Erythroblast (primary cell): ENCODE measurements at regions not wholly inside any gene's neighbourhood (a gene's known extent, or its start where the extent isn't known, plus 50 kb on each side); places are given as distances from the start of the nearest gene placed in this dataset.
"Not testable (repeated sequence)": the region's sequence is repeated elsewhere in the genome, so short reads cannot be mapped to it uniquely, and the experiment has no call there.

Source experiments
- DNase-seq, 2 experiments: peaks; one replicate each; lab custom pipeline; 2025; lab: John Stamatoyannopoulos, UW
- GATA1 ChIP-seq: IDR thresholded peaks from 2 replicates; pipeline ENCODE4 v1.6.1; 2011; ENCODE audit warnings: low read depth, mild to moderate bottlenecking, control low read depth, low read length, moderate library complexity
- POLR2A ChIP-seq: IDR thresholded peaks from 2 replicates; pipeline ENCODE4 v1.6.1; 2011; ENCODE audit warnings: mild to moderate bottlenecking, low read length

DNA sequence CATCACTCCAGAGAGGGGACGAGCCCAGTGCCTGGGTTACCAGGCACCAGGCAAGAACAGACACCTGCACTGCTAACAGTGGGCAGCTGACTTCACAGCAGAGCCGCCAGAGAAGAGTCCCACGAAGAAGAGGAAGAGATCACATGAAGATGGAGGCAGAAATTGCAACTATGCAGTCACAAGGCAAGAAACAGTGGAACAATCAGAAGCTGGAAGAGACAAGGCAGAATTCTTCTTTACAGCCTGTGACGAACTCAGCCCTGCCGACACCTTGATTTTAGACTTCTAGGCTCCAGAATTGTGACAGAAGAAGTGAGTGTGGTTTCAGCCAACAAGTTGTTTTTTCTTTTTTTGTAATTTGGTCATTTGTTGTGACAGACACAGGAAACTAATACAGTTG is 59.2 kb downstream of the IL12A start:
- TF ChIP-seq GATA1, result no peak
- no peak for DNase-seq

DNA sequence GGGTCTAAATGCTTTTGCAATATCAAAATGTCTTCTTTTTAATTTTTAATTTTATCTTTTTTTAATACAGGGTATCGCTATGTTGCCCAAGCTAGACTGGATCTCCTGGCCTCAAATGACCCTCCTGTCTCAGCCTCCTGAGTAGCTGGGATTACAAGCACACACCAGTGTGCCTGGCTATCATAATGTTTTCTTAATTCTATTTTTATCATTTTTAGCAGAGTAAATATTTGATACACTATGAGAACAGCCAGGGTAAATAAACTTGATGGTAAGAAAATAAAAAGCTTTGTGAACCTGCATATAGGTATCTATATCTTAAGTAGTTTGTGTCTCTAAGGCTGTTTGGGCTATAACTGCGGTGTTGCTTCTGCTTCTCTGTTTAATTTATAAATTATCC is 60.4 kb downstream of the IL12A start:
- DNase-seq, result no peak
- TF ChIP-seq GATA1 (no peak), POLR2A (no peak)

DNA sequence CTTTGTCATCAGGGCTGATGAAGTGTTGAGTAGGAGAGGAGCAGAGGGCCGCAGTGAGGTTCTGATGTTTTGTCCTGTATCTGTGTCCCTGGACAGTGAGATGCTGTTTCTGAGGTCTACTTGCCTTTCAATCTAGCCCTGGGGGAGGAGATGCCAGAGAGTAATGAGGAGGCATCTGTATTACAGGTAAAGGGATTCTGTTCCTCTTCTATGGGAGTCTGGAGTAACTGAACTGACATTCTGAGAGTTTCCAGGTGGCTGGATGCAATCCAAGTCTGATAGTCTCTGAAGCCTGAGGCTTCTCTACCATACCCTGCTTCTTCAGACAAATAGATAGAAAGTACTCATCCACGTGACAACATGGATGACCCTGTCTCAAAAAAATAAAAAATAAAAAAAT is 60.9 kb downstream of the IL12A start:
- TF ChIP-seq GATA1, result no peak
- TF ChIP-seq POLR2A, result no peak
- no peak for DNase-seq

DNA sequence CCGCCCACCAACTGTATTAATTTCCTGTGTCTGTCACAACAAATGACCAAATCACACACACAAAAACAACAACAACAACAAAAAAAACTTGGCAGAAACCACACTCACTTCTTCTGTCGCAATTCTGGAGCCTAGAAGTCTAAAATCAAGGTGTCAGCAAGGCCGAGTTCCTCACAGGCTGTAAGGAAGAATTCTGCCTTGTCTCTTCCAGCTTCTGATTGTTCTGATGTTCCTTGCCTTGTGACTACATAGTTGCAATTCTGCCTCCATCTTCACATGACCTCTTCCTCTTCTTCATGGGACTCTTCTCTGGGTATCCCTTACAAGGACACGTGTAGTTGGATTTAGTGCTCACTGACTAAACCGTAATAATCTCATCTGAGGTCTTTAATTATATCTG is 61.4 kb downstream of the IL12A start:
- no peak for TF ChIP-seq GATA1
- no peak for TF ChIP-seq POLR2A
- DNase-seq, result no peak

DNA sequence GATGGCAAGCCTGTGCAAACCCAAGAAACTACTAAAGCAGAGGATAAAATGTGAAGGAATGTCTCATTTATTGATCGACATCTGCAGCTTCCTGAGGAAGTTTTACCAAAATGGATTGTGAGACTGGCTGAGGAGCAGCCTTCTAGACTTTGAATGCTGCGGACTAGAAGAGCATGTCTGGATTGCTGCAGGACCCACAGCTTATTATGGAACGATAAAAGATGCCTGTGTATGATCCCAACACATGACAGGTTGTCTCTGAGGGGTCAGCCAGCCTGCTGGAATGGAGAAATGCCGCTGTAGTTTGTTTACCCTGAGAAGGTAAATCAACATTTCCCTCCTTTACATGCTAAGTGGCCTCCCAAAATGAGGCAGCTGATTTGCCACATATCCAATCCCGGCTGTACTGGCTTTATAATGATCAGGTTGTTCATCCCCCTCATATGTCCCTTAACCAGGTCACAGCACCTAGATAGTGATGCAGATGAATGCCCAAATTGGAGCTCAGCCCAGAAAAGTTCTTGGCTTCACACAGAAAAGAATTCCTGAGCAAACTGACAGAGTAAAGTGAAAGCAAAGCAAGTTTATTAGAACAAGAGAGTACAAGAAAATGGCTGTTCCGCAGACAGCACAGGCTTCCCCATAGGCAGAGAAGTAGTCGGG is 63.9 kb downstream of the IL12A start:
- no peak for DNase-seq
- TF ChIP-seq GATA1 (no peak), POLR2A (no peak)

DNA sequence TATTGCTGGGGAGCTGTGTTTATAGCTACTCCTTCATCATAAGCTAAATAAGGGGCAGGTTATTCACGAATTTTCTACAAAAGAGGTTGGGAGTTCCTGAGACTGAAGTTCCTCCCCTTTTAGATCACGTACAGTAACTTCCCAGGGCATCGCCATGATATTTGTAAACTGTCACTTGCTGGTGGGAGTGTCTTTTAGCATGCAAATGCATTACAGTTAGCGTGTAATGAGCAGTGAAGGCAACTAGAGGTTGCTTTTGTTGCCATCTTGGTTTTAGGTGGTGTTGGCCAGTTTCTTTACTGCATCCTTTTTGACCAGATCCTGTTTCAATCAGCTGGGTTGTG is 64.4 kb downstream of the IL12A start:
- TF ChIP-seq POLR2A (no peak), GATA1 (no peak)
- DNase-seq, result no peak

DNA sequence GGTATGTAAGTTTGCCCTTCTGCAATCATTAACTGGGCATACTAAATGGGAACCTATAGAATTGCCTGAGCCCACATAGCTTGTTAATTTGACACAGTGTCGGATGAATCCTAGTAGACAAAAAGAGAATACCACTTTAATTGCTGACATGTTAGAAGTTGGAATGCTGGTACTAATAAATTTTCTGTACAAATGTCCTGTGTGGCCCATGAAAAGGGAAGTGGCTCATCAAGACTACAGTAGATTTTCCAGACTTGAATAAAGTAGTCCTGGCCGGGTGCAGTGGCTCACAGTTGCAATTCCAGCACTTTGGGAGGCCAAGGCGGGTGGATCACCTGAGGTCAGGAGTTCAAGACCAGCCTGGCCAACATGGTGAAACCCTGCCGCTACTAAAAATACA is 66.2 kb downstream of the IL12A start:
- DNase-seq, result not testable (repeated sequence)

DNA sequence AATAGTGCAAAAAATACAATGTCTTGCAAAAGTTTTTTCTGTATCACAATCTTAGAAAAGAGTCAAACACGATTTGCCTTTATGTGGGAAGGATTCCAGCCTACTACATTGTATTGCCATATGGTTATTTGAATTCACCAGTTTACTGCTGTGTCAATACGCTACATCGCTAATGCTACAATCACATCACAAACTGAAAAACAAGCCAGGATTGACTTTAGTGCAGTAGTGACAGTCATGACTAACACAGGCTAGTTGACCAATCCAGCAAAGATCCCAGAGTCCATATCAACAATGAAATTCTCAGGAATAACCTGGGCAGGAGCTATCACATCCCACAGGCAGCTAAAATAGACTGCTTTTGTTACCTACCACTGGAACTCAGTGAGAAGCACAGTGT is 67.0 kb downstream of the IL12A start:
- no peak for TF ChIP-seq GATA1
- TF ChIP-seq POLR2A, result no peak
- DNase-seq, result no peak

DNA sequence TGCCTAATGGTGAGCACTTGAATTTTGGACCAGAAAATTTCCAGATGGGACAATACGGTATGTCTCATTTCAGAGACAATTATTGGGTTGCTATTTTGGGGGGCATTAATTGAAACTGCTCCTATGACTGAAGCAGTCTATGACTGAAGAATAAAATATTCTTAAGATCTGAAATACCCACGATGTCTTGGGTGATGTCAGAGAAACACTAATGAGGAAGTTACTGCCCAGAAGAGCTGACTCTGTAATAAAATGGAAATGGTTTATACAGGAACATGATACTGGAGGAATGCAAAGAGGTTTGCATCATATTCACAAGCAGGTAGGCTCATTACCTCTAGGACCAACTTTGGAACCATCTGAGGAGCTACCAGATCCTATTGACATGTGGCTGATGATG is 68.7 kb downstream of the IL12A start:
- TF ChIP-seq POLR2A (no peak), GATA1 (no peak)
- no peak for DNase-seq

DNA sequence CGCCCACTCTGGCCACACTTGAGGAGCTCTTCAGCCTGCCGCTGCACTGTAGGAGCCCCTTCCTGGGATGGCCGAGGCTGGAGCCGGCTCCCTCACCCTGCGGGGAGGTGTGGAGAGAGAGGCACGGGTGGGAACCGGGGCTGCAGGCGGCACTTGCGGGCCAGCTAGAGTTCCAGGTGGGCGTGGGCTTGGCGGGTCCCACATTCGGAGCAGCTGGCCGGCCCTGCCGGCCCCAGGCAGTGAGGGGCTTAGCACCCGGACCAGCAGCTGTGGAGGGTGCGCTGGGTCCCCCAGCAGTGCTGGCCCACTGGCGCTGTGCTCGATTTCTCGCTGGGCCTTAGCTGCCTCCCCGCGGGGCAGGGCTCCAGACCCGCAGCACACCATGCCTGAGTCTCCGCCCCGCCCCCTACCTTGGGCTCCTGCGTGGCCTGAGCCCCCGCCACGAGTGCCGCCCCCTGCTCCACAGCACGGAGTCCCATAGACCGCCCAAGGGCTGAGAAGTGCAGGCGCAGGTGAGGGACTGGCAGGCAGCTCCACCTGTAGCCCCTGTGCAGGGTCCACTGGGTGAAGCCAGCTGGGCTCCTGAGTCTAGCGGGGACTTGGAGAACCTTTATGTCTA is 71.9 kb downstream of the IL12A start:
- TF ChIP-seq GATA1 (no peak), POLR2A (no peak)
- no peak for DNase-seq

DNA sequence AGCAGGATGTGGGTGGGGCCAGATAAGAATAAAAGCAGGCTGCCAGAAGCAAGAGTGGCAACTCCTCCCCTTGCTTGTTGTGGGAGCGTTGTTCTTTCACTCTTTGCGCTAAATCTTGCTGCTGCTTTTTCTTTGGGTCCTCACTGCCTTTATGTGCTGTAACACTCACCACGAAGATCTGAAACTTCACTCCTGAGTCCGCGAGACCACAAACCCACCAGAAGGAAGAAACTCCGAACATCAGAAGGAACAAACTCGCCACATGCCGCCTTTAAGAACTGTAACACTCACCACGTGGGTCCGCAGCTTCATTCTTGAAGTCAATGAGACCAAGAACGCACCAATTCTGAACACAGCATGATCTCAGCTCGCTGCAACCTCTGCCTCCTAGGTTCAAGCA is 72.9 kb downstream of the IL12A start:
- no peak for DNase-seq
- no peak for TF ChIP-seq GATA1
- TF ChIP-seq POLR2A, result no peak

DNA sequence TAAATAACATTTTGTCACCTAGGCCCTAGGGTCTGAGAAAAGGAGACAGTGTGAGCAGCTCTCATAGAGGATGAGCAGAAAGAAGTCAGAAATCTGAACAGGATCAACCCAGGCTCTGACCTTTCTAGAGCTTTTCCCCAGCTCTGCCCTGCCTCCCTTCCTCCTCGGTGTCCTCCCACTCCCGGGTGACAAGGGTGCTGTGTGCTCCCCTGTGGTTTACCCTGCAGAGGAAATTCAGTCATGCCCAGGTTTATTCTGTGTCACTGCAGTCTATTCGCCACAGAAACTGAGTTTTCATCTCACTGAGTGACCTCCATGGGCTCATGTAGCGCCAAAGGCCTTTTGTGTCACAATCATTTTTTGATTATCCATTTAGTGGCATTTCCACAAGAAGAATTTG is 76.6 kb downstream of the IL12A start:
- no peak for DNase-seq
- TF ChIP-seq POLR2A (no peak), GATA1 (no peak)

DNA sequence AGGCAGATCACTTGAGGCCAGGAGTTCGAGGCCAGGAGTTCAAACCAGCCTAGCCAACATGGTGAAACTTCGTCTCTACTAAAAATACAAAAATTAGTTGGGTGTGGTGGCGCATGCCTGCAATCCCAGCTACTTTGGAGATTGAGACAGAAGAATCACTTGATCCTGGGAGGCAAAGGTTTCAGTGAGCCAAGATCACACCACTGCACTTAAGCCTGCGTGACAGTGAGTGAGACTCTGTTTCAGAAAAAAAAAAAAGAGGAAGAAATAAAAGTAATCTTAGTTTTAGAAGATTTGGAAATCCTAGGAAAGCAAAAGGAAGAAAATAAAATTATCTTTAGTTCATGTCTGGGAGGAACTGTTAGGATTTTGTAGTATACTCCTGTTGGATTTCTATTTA is 77.2 kb downstream of the IL12A start:
- DNase-seq, result no peak
- TF ChIP-seq POLR2A, result no peak
- TF ChIP-seq GATA1, result no peak

DNA sequence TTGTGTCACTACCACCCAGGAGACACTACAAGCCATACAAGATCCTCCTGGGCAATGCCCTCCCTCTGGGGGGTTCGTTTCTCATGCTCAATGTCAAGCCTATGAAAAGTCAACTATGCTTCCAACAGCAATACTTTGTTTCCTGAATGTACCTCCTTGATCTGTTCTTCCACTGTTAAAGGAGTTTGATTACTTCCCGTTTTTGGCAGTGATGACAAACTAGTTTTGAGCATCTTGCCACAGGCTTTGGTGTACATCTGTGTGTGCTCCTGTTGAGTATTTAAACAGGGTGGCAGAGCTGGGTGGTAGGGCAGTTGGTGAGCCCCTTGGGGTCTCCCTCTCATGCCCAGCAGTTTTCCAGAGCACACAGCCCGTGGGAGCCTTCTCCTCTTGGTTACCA is 81.4 kb downstream of the IL12A start:
- TF ChIP-seq GATA1, result no peak
- TF ChIP-seq POLR2A, result no peak
- DNase-seq, result no peak

DNA sequence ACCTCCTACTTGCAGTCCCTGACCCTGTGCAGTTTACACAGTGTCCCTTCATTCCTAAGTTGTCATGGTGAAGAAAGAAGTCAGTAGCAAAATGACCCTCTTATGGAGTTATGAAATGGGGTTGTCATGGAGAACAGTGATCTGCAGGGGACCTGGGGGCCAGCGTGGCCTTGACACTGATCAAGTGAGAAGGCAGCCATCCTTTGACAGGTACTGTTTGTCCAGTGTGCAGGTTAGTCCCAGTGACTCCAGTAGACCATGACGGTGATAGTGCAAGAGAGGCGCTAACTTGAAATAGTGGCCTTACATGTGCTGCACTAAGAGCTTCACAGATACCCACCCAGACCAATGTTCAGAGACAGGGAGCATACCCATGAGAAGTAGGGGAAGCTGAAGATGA is 87.9 kb downstream of the IL12A start:
- DNase-seq, result no peak
- TF ChIP-seq POLR2A, result no peak
- no peak for TF ChIP-seq GATA1
